HUES48 (cell line): ENCODE measurements at regions not wholly inside any gene's neighbourhood (a gene's known extent, or its start where the extent isn't known, plus 50 kb on each side); places are given as distances from the start of the nearest gene placed in this dataset.
A peak's percentile ranks its signal among the peaks of the same experiment; 100 is the strongest.

Experiments used
- H3K27ac ChIP-seq: one replicate; pipeline ENCODE4 v1.7.0; 2013; ENCODE audit warnings: low read depth, low read length, inconsistent platforms
- H3K27me3 ChIP-seq: 2 replicates; pipeline ENCODE4 v1.6.1; 2013; ENCODE audit warnings: mild to moderate bottlenecking, low read length; ENCODE audit not compliant: control insufficient read depth, insufficient read depth
- H3K36me3 ChIP-seq: 2 replicates; pipeline ENCODE4 v1.6.1; 2013; ENCODE audit warnings: low read length; ENCODE audit not compliant: control insufficient read depth, insufficient read depth
- H3K4me1 ChIP-seq: 2 replicates; pipeline ENCODE4 v1.6.1; 2013; ENCODE audit warnings: mild to moderate bottlenecking, low read length; ENCODE audit not compliant: control insufficient read depth, insufficient read depth
- H3K4me3 ChIP-seq: 2 replicates; pipeline ENCODE4 v1.5.1; 2013; ENCODE audit warnings: mild to moderate bottlenecking, low read depth, low read length
- H3K9ac ChIP-seq: 2 replicates; pipeline ENCODE4 v1.6.1; 2013; ENCODE audit warnings: mild to moderate bottlenecking, low read depth, low read length, moderate library complexity
- H3K9me3 ChIP-seq: 2 replicates; pipeline ENCODE4 v1.6.1; 2013; ENCODE audit warnings: low read length; ENCODE audit not compliant: control insufficient read depth, insufficient read depth

DNA sequence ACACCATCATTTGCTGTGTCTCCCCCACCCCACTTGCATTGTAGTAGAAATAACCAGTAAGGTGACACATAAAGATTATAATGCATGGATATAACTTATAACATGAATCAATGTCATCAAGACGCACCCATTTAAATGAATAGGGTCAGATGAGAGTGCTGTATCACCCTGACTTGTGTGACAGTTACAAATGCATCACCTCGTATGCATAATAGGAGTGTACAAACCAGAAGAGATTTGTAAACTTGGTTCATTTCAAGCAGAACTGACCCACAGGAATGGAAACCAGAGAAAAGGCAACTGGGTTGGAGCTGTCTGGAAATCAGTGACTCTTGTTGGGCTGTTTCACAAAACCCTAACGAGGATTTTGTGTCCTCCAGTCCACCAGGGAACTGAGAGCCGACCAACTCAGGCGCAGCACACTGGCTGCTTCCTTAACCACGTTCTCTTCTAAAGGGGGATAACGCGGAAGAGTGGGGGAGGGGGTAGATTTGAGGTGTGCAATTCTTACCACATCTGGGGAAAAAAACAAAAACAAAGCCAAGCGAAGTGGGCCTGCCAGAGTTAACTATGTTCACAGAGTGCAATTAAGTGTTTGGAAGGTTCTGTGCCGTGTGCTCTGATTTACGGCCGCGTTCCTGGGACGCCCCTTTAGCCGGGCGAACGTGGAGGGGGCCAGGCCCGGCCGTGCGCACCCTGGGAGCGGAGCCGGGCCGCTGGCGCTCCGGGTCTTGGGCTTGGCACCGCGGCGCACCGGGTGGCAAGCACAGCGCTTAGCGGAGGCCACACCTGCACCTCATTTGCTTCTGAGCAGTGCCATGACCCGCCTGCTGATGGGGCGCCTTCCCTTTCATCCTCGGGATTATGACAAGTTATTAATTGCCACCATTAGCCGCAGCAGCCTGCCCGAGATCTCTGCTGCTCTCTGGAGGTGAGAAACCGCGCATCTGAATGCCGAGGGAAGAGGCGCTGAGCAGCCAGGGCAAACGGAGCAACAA lies 248.8 kb upstream of the FOXD3 start:
- Histone ChIP-seq H3K9me3 (no peaks in the 10 kb centered on the region), H3K27ac (no peak overlapping the region), H3K4me1 (peaks cover 17% of the 10 kb centered on the region), H3K27me3 (peaks cover 39% of the 10 kb centered on the region), H3K4me3 (peak overlapping the region; percentile 65), H3K9ac (no peak overlapping the region), H3K36me3 (no peaks in the 10 kb centered on the region)

GRCh38 chr1:63074321-63074720 lies 248.0 kb upstream of the FOXD3 start:
- peak overlapping the region; percentile 65 for H3K4me3 ChIP-seq
- no peaks in the 10 kb centered on the region for H3K36me3 ChIP-seq
- no peaks in the 10 kb centered on the region for H3K9me3 ChIP-seq
- no peak overlapping the region for H3K27ac ChIP-seq
- peaks cover 39% of the 10 kb centered on the region for H3K27me3 ChIP-seq
- H3K9ac ChIP-seq, result no peak overlapping the region
- H3K4me1 ChIP-seq, result peaks cover 17% of the 10 kb centered on the region

GRCh38 chr1:63082766-63083165 lies 239.6 kb upstream of the FOXD3 start:
- H3K36me3 ChIP-seq, result no peaks in the 10 kb centered on the region
- no peak overlapping the region for H3K4me3 ChIP-seq
- no peaks in the 10 kb centered on the region for H3K9me3 ChIP-seq
- no peak overlapping the region for H3K27ac ChIP-seq
- no peaks in the 10 kb centered on the region for H3K4me1 ChIP-seq
- H3K27me3 ChIP-seq, result no peaks in the 10 kb centered on the region
- H3K9ac ChIP-seq, result no peak overlapping the region

GRCh38 chr1:63087966-63088365 lies 234.4 kb upstream of the FOXD3 start:
- Histone ChIP-seq H3K36me3 (no peaks in the 10 kb centered on the region), H3K4me1 (peaks cover 4% of the 10 kb centered on the region), H3K27ac (no peak overlapping the region), H3K9me3 (no peaks in the 10 kb centered on the region), H3K4me3 (no peak overlapping the region), H3K27me3 (no peaks in the 10 kb centered on the region), H3K9ac (no peak overlapping the region)

- Histone ChIP-seq H3K27me3 (no peaks in the 10 kb centered on the region), H3K4me1 (peaks cover 9% of the 10 kb centered on the region), H3K36me3 (no peaks in the 10 kb centered on the region)
Measured at GRCh38 chr1:63099188-63099587, 223.2 kb upstream of the FOXD3 start.

DNA sequence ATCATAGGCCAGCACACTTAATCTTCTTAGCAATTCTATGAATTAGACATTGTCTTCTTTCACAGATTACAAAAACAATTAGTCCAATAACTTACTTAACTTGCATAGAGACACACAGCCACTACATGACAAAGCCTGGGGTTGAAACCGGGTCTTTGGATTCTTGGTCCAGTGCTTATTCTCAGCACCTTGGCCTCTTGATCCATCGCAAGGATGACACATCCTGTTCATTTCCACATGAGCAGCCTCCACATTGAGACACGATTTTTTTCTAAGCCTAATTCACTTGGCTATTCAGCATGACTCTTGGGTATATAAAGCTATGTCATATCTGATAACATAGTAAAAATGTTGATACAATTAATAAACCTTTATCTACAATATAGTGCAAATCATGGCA lies 221.0 kb upstream of the FOXD3 start:
- Histone ChIP-seq H3K27ac (no peak overlapping the region), H3K4me1 (peaks cover 25% of the 10 kb centered on the region), H3K4me3 (no peak overlapping the region), H3K27me3 (no peaks in the 10 kb centered on the region), H3K9ac (no peak overlapping the region), H3K36me3 (no peaks in the 10 kb centered on the region), H3K9me3 (no peaks in the 10 kb centered on the region)

More at GRCh38 chr1:63099188-63099587, 223.2 kb upstream of the FOXD3 start:
- H3K9ac ChIP-seq, result no peak overlapping the region
- H3K27ac ChIP-seq, result no peak overlapping the region
- H3K4me3 ChIP-seq, result no peak overlapping the region
- H3K9me3 ChIP-seq, result no peaks in the 10 kb centered on the region

DNA sequence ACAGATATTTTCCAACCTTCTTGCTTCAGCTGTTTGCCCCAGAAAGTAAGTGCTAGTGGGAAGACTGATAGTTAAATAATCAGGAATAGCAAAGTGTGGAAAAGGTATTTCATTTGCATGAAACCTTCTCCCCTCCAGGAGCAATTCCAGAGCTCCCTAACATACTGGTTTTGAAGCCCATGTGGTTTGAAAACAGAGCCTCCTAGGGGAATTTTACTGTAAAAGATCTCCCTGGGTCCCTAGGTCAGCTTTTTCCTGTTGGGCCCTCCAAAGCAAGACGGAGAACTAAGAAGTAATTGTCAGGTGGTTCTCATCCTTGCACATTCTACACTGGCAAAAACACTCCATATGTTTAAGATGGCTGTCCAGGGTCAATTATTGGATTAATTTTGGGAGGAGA lies 218.7 kb upstream of the FOXD3 start:
- Histone ChIP-seq H3K9me3 (no peaks in the 10 kb centered on the region), H3K9ac (no peak overlapping the region), H3K4me1 (peaks cover 48% of the 10 kb centered on the region), H3K27ac (no peak overlapping the region), H3K27me3 (no peaks in the 10 kb centered on the region), H3K36me3 (no peaks in the 10 kb centered on the region), H3K4me3 (no peak overlapping the region)

GRCh38 chr1:63107066-63107465 lies 215.3 kb upstream of the FOXD3 start:
- Histone ChIP-seq H3K9ac (no peak overlapping the region), H3K27me3 (no peaks in the 10 kb centered on the region), H3K4me3 (no peak overlapping the region; the same call in 1 of the 2 replicates), H3K4me1 (peaks cover 61% of the 10 kb centered on the region), H3K36me3 (no peaks in the 10 kb centered on the region), H3K27ac (peak overlapping the region; percentile 7), H3K9me3 (no peaks in the 10 kb centered on the region)

GRCh38 chr1:63108206-63108605 lies 214.2 kb upstream of the FOXD3 start:
- Histone ChIP-seq H3K9me3 (no peaks in the 10 kb centered on the region), H3K4me1 (peaks cover 68% of the 10 kb centered on the region), H3K27ac (no peak overlapping the region), H3K27me3 (no peaks in the 10 kb centered on the region), H3K36me3 (no peaks in the 10 kb centered on the region), H3K4me3 (no peak overlapping the region), H3K9ac (no peak overlapping the region)

DNA sequence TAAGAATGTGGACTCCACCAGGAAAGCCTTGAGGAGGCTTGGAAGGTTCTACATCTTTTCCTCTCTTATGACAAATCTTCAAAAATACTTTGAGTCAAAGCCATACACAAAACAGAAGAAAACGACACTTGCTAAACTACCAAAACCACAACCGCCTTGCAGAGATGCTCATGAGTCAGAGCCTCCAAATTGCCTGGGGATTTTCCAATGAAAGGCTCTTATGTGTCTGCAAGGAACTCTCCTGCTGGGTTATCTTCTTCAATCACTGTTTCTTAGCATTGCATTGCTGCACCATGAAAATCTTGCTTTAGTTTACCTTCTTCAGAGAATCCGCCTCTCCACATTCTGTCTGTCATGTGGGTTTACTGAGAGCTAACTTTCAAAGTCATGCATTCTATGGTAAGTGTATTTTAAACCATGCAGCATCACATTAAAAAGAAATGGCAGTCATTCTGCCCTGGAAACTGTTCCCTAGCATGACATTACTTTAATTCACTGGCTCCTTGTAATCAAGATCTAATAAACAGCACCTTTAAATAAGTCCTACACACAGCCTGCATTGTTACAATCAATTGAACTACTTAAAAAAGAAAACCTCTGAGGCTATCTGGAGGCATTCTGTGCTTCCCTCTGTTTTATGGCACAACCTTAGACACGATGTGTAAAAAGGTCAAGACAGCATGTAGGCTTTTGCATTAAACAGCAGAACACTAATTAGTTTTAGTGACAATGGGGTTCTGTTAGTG lies 210.0 kb upstream of the FOXD3 start:
- no peak overlapping the region for H3K9ac ChIP-seq
- no peaks in the 10 kb centered on the region for H3K27me3 ChIP-seq
- H3K9me3 ChIP-seq, result no peaks in the 10 kb centered on the region
- peak overlapping the region; percentile 43 for H3K27ac ChIP-seq
- no peak overlapping the region for H3K4me3 ChIP-seq
- H3K4me1 ChIP-seq, result peaks cover 55% of the 10 kb centered on the region
- no peaks in the 10 kb centered on the region for H3K36me3 ChIP-seq

DNA sequence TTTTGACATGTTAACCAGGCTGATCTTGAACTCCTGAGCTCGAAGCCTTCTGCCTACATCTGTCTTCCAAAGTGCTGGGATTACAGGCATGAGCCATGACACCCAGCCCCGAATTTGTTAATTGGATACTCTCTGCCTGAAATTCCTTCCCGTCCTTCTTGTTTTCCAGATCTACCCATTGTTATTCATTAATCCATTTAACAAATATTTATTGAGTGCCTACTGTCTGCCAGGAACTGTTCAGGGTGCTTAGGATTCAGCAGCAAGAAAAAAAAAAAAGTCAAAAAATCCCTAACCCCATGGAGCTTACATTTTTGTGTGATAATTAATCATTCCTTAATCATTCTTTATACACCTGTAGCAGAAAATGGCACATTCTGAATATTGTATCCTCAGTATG lies 206.8 kb upstream of the FOXD3 start:
- H3K9ac ChIP-seq, result no peak overlapping the region
- no peak overlapping the region for H3K27ac ChIP-seq
- no peaks in the 10 kb centered on the region for H3K27me3 ChIP-seq
- H3K4me1 ChIP-seq, result peaks cover 42% of the 10 kb centered on the region
- H3K4me3 ChIP-seq, result no peak overlapping the region
- H3K36me3 ChIP-seq, result no peaks in the 10 kb centered on the region
- no peaks in the 10 kb centered on the region for H3K9me3 ChIP-seq
